NCI-H774 (cell line): ENCODE measurements at regions not wholly inside any gene's neighbourhood (a gene's known extent, or its start where the extent isn't known, plus 50 kb on each side); places are given as distances from the start of the nearest gene placed in this dataset.
"Not testable (repeated sequence)": the region's sequence is repeated elsewhere in the genome, so short reads cannot be mapped to it uniquely, and the experiment has no call there.

Experiments
- DNase-seq: peaks from one replicate; lab custom pipeline; 2025; lab: John Stamatoyannopoulos, UW

- no peak for DNase-seq
Measured at GRCh38 chr5:38148021-38148625, 110.2 kb upstream of the EGFLAM start.

DNA sequence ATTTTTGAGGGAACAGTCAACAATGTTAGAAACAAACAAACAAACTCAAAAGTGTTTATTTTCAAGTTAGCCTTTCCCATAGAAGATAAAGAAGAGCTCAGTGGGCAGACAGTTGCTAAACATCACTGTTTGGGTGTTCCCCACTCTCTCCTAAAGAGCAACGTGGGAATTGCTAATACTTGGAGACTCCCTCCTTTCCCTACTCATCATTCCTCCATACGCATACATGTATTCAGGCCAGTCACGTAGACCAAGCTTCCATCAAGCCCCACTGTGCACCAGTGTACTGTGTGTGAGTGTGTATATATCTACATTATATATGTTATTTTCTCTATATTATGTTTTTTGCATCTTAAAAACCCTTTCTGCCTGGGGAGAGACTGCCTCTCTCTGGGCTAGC is 115.0 kb upstream of the EGFLAM start:
- no peak for DNase-seq

DNA sequence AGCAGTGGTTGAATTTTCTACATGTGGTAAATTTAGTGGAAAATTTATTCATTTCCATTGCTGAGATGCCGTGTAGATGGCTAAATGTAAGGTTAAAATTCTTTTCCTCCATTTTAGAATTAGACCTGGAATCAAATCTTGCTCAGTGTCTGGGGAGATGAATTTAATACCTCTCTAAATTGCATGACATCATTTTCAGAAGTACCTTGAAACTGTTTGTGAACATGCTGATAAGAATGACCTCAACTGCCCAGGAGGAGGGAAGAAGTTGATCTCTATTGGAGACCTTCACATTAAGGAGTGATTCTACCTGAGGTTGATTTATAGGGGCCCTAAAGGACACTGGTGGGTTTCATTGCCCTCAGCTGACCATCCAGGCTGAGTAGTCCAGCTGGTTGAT is 116.7 kb upstream of the EGFLAM start:
- no peak for DNase-seq

DNA sequence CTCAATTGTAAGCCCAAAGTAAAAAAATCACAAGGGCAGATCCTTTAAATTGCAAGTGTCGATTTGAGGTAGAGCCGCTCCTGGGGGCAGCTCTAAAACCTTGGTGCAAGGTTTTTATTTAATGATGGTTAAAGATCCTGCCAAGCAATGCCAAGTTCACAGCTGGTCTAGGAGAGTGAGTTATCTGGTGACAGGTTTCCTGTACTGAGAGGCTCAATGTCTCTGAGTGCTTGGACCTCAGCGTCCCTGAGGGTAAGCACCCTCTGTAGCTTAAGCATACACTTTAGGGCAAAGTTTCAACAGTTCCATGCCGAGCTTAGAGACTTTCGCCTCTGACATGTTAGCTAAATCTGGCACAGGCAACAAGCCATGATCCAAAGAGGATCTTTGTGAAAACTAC is 119.8 kb upstream of the EGFLAM start:
- no peak for DNase-seq

- DNase-seq = no peak
Measured at GRCh38 chr5:38135486-38136039, 122.8 kb upstream of the EGFLAM start.

- DNase-seq = no peak
Measured at GRCh38 chr5:38134810-38135209, 123.5 kb upstream of the EGFLAM start.

- DNase-seq = not testable (repeated sequence)
Measured at GRCh38 chr5:38134294-38134693, 124.1 kb upstream of the EGFLAM start.

GRCh38 chr5:38131686-38132085 is 126.7 kb upstream of the EGFLAM start:
- DNase-seq = no peak

DNA sequence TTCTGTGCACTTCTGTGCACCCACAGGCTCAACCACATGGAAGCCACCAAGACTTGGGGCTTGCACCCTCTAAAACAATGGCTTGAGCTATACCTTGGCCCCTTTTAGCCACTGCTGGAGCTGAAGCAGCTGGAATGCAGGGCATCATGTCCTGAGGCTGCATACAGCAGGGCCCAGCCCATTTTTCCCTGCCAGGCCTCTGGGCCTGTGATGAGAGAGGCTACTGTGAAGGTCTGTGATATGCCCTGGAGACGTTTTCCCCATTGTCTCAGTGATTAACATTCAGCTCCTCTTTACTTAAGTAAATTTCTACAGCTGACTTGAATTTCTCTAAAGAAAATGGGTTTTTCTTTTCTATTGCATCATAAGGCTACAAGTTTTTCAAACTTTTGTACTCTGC is 134.0 kb upstream of the EGFLAM start:
- no peak for DNase-seq

DNA sequence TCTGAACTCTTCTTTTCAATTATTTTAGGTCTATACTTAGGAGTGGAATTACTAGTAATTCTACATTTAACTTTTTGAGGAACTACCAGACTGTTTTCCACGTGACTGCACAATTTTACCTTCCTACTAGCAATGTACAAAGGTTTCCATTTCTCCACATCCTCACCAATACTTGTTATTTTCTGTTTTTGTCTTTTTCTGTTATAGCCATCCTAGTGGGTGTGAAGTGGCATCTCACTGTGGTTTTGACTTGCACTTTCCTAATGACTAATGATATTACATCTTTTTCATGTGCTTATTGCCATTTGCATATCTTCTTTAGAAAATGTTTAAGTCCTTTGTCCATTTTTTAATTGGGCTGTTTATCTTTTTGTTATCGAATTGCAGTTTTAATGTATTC is 136.9 kb upstream of the EGFLAM start:
- no peak for DNase-seq

GRCh38 chr5:38119836-38120235 is 138.5 kb upstream of the EGFLAM start:
- DNase-seq = no peak

- DNase-seq = no peak
Measured at GRCh38 chr5:38117784-38118479, 140.4 kb upstream of the EGFLAM start.

- no peak for DNase-seq
Measured at GRCh38 chr5:38115318-38115827, 143.0 kb upstream of the EGFLAM start.

DNA sequence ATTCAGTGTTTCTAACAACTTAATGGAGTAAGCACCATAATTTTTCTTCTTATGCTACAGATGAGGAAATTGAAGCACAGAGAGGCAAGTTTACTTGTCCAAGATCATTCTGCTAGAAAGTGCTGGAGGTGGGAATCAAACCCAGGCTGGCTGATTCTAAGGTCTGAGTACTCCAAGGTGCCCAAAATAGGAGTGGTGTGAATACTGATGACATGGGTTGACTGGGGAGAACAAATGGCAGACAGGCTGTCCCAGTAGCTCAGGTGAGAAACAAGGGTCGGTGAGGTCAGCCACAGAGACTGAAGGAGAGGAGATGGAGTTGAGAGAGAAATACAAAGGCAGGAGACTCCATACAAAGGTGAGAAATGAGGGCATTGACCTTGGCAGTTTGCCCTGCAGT is 144.5 kb upstream of the EGFLAM start:
- no peak for DNase-seq

DNA sequence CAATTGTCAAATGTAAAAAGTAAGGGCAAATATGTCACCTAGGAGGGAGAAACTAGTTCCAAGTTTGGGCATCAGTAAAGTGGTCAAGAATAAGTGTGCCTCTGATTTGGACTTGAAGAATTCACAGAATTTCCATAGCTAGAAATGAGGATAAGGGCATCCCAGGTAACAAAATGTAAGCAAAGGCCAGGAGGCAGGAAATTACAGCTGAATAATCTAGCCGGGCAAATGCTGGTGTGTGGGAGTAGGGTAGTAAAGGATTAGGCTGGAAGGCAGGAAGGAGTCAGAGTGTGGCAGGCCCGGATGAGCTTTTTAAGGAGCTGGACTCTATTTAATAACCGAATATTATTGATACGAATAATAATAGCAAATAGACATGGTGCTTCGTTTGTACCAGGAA is 144.9 kb upstream of the EGFLAM start:
- no peak for DNase-seq

DNA sequence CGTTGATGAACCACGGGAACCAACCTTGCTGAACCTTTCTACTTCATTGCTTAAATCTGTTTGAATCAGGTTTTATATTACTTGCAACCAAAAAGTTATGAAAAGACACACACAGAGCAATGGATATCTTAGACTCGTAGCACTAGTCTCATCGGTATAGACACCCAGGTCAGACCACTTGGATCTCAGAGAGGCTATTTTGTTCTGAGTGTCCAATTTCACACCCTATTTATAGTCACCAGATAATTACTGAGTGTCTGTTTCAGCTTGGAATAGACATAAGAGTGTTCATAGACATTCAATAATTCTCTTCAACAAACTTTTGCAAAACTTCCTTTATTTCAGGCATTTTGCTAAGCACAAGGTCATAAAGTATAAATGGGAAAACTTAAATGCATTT is 145.4 kb upstream of the EGFLAM start:
- DNase-seq = no peak

DNA sequence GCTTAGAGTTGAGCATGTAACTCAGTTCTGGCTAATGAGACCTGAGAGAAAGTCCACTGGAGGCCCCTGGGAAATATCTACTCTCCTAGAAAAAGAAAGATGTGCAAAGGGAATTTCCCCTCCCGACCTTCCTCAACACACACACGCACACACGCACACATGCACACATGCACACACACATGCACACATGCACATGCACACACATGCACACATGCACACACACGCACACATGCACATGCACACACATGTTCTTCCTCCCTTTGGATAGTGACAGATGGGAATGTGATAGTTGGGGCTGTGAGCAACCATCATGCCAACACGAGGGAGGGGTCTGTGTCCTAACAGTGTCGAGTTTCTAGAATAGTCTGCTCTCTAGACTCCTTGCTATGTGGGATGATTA is 148.2 kb upstream of the EGFLAM start:
- DNase-seq = no peak

DNA sequence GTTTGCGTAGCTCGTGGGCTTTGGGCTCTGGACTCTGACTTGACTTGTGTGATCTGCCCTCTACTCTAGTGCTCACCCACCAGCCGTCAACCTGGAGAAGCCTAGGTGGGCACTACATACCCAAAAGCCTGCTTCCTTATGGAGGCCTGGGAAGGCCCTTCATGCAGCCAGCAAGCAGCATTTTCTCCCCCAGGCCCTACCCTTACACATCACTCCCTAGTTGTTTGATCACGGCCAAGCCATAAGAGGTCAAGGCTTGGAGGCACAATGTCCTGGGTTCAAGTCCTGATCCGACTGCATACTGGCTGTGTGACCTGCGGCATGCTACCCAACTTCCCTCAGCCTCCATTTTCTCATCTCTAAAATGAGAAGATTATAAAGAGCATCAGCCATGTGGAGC is 151.3 kb upstream of the EGFLAM start:
- DNase-seq = no peak

DNA sequence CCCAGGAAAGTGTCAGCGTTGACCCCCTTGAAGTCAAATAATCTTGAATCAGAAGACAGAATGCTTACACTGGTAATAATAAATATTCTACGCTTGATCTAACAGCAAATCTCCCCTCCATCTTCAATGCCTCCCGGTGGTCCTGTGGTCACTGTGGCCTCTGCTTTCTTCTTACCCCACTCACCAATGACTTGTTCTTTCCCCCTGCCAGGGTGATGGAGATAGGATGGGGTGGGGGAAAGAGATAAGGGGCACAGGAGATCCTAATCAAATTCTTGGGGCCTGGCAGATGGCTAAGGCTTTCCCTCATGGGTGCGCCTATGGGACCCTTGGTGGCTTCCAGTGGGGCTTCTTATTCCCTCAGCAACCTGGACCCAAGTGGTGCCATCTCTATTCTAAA is 152.6 kb upstream of the EGFLAM start:
- DNase-seq = no peak

DNA sequence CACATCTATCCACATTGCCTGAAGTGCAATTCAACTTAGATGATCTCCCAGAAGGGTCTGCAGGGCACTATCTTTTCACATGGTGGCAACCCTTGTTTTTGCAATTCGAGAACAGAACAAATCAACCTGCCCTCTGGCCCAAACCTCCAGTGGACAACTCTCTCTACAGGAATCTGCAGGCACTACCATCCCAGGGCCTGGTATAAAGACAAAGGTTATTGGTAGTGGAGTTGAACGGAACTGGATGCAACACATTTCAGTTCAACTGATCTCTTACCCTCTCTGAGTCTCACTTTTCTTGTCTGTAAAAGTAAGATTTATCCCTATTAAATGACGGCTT is 153.2 kb upstream of the EGFLAM start:
- DNase-seq = no peak

DNA sequence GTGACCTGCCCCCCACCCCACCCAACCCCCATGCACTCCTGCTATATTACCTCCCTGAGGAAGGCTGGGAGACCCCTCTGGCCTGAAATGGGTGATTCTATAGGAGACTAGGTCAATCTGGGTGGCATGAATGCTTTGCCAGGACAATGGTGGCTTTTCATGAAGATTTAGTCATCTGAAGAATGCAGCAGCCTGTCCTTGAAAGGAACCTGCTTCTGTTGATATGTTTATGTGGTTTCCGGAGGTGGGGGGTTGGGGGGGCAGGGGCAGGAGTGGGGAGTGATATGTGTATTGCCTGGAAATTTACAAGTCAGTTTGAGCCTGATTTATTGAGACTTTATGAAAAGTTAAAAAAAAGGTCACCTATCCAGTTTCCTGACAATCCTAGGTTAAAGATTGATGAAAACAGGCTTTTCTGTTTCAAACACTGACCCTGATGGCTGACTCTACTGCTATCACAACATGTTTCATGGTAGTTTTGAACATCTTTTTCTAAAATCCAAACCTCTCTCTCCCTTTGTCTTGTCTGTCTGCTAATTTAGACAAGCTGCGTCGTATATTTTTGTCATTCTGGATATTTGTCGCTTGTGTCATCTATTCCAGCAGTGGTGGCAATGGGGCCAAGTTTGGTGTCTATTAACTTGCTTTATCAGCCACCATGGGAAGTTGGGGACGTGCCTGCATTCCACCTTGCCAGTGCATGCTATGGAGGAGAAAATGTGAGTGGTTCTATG is 153.7 kb upstream of the EGFLAM start:
- no peak for DNase-seq

DNA sequence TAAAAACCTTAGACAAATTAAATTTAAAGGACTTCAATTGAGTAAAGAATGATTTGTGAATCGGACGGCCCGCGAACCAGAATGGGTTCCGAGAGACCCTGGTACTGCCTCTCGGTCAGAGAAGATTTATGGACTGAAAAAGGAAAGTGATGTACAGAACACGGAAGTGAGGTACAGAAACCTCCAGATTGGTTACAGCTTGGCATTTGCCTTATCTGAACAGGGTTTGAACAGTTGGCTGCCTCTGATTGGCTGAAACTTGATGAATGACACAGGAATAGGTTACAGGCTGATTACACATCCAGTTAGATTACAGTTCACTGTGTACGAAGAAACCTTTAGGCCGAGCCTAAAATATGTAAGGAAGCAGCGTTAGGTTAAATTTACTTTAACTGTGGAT is 156.5 kb upstream of the EGFLAM start:
- DNase-seq = no peak
